Adrenal gland (tissue), 5 donors: ENCODE measurements at regions not wholly inside any gene's neighbourhood (a gene's known extent, or its start where the extent isn't known, plus 50 kb on each side); places are given as distances from the start of the nearest gene placed in this dataset.

Source experiments
- CTCF ChIP-seq, 6 experiments: fragments of 450-650 bp in 4 of 6; fragments of 200-600 bp in 2 of 6; sonication (generic) in 1 of 6; IDR thresholded peaks; 1 replicate in 5 of 6; 2 replicates in 1 of 6; pipeline versions ENCODE4 v1.5.1 to v1.8.0; 2016 to 2021; ENCODE audit warnings: antibody characterized with exemption in 6 of 6, mild to moderate bottlenecking in 2 of 6, moderate library complexity in 1 of 6
- POLR2A ChIP-seq, 2 donors: fragments of 450-650 bp; IDR thresholded peaks; one replicate each; pipeline ENCODE4 v1.6.1; 2017; ENCODE audit warnings: antibody characterized with exemption in 2 of 2, mild to moderate bottlenecking in 2 of 2, moderate library complexity in 1 of 2
- donor health status: DM: no; HTN: no; CAD: no.

- no peak for TF ChIP-seq CTCF (IDR thresholded peaks at IDR 0.05)
- no peak for TF ChIP-seq POLR2A (IDR thresholded peaks at IDR 0.05)
Observed at GRCh38 chr6:91350146-91350908, 763.5 kb upstream of the MAP3K7 start.
